Activated gamma-delta T cell treated with anti-CD3 and anti-CD28 coated beads, Interleukin-2, amount 50 U/mL, for 16 hours (primary cell): ENCODE measurements at regions not wholly inside any gene's neighbourhood (a gene's known extent, or its start where the extent isn't known, plus 50 kb on each side); places are given as distances from the start of the nearest gene placed in this dataset.
"Not testable (repeated sequence)": the region's sequence is repeated elsewhere in the genome, so short reads cannot be mapped to it uniquely, and the experiment has no call there.

ENCODE experiments used
- DNase-seq: peaks from one replicate; pipeline ENCODE4 v3.0.0-alpha.2; 2020; ENCODE audit warnings: low read depth

- no peak for DNase-seq
Measured at GRCh38 chr12:66775871-66776270, 97.0 kb upstream of the GRIP1 start.

DNA sequence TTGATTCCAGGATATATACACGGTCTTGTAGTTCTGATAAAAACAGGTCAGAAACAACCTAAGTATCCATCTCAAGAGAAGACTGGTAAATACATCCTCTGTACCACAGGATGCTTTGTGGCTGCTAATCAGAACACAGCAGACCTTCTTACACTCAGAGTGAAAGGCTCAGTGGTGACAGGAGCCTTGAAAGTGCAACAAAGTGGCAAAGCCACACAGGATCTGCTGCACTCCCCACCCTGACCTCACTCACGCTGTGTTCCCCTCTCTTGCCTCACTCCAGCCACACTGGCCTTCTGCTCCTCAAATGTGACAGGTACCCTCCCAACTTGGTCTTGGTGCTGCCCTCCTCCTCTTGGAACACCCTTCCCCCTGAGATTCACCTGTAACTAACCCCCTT is 98.1 kb upstream of the GRIP1 start:
- peak; percentile 16 for DNase-seq

- no peak for DNase-seq
Measured at GRCh38 chr12:66779466-66779865, 100.6 kb upstream of the GRIP1 start.

- DNase-seq = no peak
Measured at GRCh38 chr12:66786531-66787308, 107.8 kb upstream of the GRIP1 start.

DNA sequence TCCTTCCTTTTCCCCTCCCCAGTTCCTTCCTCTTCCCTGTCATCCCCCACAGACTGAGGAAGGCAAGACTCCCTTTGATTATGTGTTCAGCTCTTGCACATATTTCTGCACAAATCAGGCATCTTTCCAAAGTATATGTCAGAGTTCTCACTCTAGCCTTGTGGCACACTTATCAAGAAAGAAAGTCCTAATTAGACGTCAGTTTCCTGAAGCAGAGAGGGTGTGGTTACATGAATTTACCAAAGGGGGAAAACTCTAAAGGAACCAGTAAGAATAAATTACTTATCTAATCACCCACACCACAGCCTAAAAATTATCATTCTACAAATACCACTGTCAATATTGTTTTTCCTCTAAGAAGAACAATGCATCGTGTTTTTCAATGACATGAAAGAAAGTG is 120.7 kb upstream of the GRIP1 start:
- DNase-seq = no peak

DNA sequence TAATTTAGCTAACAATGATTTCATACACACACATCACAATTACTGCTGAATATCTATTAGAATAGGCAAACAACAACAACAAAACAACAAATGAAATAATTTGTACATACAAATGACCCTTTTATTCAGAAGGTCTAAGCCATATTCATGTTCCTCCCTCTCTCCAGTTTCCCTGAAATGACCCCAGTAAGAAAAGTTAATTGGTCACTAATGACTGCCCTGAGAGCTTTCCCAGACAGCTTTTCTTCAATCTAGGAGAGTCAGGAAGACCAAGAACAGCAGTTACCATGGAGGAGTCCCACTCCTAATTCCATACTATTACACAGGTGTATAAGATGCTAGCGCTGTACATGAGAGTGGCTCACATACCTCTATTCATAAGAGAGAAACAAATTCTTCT is 121.2 kb upstream of the GRIP1 start:
- no peak for DNase-seq

DNA sequence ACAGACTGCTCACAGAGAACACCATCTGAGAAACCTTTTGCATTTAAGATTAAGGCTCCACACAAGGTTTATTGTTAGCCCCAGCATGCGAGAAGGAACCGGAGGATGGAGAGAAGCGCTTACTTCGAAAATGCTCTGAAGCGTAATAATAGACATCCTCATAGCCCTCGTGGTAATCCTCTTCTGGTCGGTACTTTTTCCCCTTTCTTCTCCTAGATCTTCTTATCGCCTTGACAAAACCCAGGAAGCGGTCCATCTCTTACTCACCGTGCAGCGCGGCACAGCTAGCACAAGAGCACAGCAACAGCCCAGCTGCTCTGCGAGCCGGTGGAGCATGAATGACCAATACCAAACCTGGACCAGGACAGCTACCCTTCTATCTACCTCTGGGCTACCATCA is 125.1 kb upstream of the GRIP1 start:
- DNase-seq = no peak

DNA sequence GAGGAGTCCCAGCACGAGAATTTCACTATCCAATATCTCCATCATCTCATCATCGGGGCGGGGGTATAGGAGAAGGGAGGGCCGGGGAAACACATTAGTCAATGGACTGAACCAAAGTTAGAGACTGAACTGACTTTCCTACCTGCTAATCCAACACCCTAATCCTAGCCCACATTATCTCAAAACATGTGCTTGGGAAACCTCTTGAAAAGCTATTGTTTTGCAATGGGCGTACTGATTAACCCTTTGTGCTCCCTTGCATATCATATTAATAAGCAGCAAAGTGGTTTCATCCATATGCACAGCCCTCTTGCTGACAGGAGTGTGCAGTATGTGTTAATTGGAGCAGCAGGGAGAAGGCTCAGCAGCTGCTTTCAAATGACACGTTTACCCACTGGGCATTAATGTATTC is 125.7 kb upstream of the GRIP1 start:
- no peak for DNase-seq

- DNase-seq = no peak
Measured at GRCh38 chr12:66808606-66809005, 129.7 kb upstream of the GRIP1 start.

GRCh38 chr12:66813137-66813892 is 134.4 kb upstream of the GRIP1 start:
- DNase-seq = no peak

DNA sequence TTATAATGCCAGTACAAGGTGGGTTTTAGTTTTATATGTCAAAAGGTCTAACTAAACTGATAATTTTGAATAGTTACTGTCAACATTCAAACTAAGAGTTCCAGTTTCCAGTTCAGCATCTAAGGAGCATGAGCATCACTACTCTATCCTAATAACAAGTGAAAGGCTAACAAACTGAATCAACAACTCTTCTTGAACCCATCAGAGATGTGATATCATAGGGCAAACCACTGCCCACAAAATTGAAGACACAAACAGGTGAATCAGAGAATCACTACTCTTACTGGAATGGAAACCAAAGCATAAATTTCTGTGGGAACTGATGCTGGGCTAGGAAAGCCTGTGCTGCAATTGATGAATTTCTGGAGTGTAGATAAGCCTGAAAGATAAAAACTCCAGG is 140.7 kb upstream of the GRIP1 start:
- DNase-seq = no peak

DNA sequence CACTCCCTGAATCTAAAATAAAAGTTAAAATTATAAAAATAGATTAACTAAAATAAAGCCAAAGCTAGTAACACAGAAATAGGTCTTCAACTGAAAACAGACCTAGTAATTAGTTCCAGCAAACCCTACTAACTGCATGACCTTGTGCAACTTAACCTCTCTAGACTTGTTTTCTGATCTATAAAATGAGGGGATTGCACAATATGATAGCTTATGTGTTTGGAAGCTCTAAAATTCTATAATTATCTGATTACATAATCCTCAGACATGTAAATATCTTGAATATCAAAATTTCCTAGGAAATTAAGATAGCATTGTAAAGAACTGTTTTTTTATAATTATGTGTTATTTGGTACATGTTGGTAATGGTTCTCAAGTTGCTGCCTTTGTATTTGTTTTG is 144.1 kb upstream of the GRIP1 start:
- DNase-seq = no peak

- DNase-seq = no peak
Measured at GRCh38 chr12:66823857-66824570, 145.1 kb upstream of the GRIP1 start.

DNA sequence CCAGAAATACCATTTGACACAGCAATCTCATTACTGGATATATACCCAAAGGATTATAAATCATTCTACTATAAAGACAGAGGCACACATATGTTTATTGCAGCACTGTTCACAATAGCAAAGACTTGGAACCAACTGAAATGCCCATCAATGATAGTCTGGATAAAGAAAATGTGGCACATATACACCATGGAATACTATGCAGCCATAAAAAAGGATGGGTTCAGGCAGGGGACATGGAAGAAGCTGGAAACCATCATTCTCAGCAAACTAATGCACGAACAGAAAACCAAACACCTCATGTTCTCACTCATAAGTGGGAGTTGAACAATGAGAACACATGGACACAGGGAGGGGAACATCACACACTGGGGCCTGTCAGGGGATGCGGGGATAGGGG is 147.0 kb upstream of the GRIP1 start:
- DNase-seq = not testable (repeated sequence)

- no peak for DNase-seq
Measured at GRCh38 chr12:66829660-66830325, 150.9 kb upstream of the GRIP1 start.

- no peak for DNase-seq
Measured at GRCh38 chr12:66831495-66831894, 152.6 kb upstream of the GRIP1 start.

DNA sequence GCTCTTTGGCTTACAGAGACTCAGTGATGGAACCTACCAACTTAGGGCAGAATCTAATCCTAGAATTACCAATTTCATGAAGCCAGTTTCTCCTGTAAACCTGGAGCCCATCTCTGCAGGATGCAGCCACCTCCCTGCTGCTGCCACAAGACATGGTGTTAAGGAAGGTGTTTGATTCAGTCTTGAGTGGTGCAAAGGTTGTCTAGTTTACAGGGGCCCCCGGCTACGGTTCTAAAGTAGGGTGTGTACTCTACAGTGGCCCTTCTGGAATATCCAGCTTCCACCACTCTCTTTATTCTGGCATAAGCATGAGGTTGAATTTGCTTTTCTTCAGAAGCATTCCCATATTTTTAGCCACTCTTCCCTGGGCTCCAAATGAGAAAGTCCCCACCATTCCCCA is 154.1 kb upstream of the GRIP1 start:
- DNase-seq = no peak

- no peak for DNase-seq
Measured at GRCh38 chr12:66836623-66837310, 157.9 kb upstream of the GRIP1 start.

DNA sequence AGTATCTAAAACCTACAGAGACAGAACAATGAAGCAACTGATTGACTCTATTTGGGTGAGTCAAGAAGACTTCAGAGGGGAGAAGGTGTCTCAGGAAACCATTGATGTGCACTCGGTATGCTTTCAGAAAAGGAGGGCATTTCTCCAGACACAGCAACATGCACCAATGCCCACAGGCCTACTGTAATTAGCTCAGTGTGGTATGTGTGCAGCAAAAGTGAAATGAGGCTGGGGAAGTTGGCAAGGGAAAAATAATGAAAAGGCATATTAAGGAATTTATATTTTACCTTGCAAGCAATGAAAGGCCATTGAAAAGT is 158.4 kb upstream of the GRIP1 start:
- no peak for DNase-seq

DNA sequence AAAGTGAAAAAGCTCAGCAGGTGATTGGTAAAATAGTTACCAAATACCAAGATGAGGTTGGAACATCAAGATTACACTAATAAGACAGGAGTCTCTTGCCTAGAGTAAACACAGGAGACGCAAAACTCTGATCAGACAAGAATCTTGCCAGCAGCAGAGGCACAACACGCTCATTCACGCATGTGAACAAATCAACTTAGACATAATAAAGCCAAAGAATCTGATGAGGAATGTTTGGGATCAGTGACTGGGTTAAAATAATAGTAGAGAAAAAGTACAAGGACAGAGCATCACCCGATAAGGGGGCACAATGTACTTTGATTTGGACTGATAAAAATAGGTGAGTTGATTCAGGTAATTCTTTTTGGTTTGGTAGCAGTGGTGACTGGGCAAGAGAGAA is 159.5 kb upstream of the GRIP1 start:
- no peak for DNase-seq

- no peak for DNase-seq
Measured at GRCh38 chr12:66848967-66849366, 170.1 kb upstream of the GRIP1 start.

DNA sequence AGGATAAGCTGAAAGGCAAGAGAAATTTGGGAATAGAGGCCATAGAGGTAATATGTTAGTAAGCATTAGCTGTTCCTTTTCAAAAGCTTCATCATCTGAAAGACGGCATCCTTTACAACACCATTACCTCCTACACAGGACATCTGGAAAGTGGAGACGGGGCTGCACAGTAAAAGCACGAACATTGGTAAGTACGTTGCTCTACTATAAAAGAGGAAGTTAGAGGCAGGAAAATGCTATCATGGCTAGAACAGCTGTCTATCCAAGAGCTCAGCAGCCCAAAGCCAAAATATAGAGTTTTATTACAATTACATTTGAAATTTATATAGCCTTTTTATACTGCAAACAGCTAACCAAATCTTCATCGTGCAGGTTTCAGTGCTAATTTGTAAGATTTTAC is 172.3 kb upstream of the GRIP1 start:
- DNase-seq = no peak
